HEK293 (cell line): ENCODE measurements at regions not wholly inside any gene's neighbourhood (a gene's known extent, or its start where the extent isn't known, plus 50 kb on each side); places are given as distances from the start of the nearest gene placed in this dataset.

ENCODE experiments used
- ZNF174 ChIP-seq: fragments of 450-650 bp; formaldehyde crosslinking; IDR thresholded peaks from 2 replicates; pipeline ENCODE4 v1.5.0; 2017; ENCODE audit warnings: missing biosample characterization, mild to moderate bottlenecking, missing genetic modification characterization
- TF ChIP-seq, protein P1 (sequence below): fragments of 450-650 bp; formaldehyde crosslinking; IDR thresholded peaks from 2 replicates; pipeline ENCODE4 v1.5.1; 2016; ENCODE audit warnings: missing biosample characterization, missing genetic modification characterization
- TF ChIP-seq, protein P2 (sequence below): sonication (generic); formaldehyde crosslinking; IDR thresholded peaks from 2 replicates; pipeline ENCODE4 v1.8.1; 2022; ENCODE audit warnings: mild to moderate bottlenecking, moderate library complexity, missing genetic modification reagents

DNA sequence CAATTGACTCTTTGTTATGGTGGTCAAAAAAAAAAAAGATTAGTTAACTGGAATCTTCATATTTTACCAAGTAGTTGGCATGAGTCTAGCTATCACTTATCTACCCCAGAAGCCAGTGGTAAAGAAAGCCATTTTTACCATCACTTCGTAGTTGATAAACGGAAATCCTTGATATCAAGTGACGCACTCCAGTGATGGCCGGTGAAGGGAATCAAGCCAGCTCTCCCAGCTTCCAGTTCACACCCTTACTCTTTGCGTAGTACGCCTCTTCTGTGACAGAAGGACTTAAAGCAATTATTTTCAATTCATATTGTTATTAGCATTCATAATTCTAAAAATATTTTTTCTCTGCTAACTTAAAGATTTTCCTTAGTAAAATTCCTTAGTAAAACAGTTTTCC, 447.9 kb downstream of the GPATCH2 start:
- TF ChIP-seq, protein P1, sequence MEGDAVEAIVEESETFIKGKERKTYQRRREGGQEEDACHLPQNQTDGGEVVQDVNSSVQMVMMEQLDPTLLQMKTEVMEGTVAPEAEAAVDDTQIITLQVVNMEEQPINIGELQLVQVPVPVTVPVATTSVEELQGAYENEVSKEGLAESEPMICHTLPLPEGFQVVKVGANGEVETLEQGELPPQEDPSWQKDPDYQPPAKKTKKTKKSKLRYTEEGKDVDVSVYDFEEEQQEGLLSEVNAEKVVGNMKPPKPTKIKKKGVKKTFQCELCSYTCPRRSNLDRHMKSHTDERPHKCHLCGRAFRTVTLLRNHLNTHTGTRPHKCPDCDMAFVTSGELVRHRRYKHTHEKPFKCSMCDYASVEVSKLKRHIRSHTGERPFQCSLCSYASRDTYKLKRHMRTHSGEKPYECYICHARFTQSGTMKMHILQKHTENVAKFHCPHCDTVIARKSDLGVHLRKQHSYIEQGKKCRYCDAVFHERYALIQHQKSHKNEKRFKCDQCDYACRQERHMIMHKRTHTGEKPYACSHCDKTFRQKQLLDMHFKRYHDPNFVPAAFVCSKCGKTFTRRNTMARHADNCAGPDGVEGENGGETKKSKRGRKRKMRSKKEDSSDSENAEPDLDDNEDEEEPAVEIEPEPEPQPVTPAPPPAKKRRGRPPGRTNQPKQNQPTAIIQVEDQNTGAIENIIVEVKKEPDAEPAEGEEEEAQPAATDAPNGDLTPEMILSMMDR (tag by site-specific recombination), result no peak
- no peak for TF ChIP-seq ZNF174 (tag by site-specific recombination)
- TF ChIP-seq, protein P2, sequence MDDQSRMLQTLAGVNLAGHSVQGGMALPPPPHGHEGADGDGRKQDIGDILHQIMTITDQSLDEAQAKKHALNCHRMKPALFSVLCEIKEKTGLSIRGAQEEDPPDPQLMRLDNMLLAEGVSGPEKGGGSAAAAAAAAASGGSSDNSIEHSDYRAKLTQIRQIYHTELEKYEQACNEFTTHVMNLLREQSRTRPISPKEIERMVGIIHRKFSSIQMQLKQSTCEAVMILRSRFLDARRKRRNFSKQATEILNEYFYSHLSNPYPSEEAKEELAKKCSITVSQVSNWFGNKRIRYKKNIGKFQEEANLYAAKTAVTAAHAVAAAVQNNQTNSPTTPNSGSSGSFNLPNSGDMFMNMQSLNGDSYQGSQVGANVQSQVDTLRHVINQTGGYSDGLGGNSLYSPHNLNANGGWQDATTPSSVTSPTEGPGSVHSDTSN (CRISPR knock-in tag), result no peak
